Panc1 (cell line): ENCODE measurements at regions not wholly inside any gene's neighbourhood (a gene's known extent, or its start where the extent isn't known, plus 50 kb on each side); places are given as distances from the start of the nearest gene placed in this dataset.

Source experiments
- ATAC-seq: fragments of 200-7000 bp; cut with Tn5 transposase; 2 replicates; pipeline ENCODE4 v1.9.1; 2020; ENCODE audit warnings: mild to moderate bottlenecking, moderate library complexity
- BruUV-seq: library from RNA; stranded (reverse); fragments of 400-500 nt; replicated peaks from 2 replicates; lab custom pipeline; 2021; lab: Mats Ljungman, UMichigan
- CTCF ChIA-PET: fragments of 300-600 bp; sonication (Branson Sonifier 250); formaldehyde crosslinking; loops from one replicate; lab custom pipeline; 2022; ENCODE audit warnings: antibody characterized with exemption; lab: Charles Lee
- POLR2A ChIA-PET: fragments of 300-600 bp; sonication (Branson Sonifier 250); formaldehyde crosslinking; loops from one replicate; lab custom pipeline; 2022; ENCODE audit warnings: antibody characterized with exemption; lab: Charles Lee
- DNase-seq: peaks from one replicate; pipeline ENCODE4 v3.0.0-alpha.2; 2010; ENCODE audit warnings: low read depth, low spot score
- H3K27ac ChIP-seq: 2 replicates; pipeline ENCODE4 v1.5.1; 2011; ENCODE audit warnings: mild to moderate bottlenecking, low read length, inconsistent platforms
- H3K27me3 ChIP-seq: fragments of 200-500 bp; sonication (Bioruptor generic); 2 replicates; pipeline ENCODE4 v1.6.0; 2014; ENCODE audit warnings: low read length, inconsistent platforms; ENCODE audit not compliant: control insufficient read depth, insufficient read depth
- H3K36me3 ChIP-seq: fragments of 200-500 bp; sonication (Bioruptor generic); 2 replicates; pipeline ENCODE4 v1.5.1; 2014; ENCODE audit warnings: inconsistent platforms, mild to moderate bottlenecking, low read length, moderate library complexity; ENCODE audit not compliant: control insufficient read depth, insufficient read depth
- H3K4me1 ChIP-seq: 2 replicates; pipeline ENCODE4 v1.5.1; 2011; ENCODE audit warnings: inconsistent platforms, mild to moderate bottlenecking, low read length, moderate library complexity; ENCODE audit not compliant: control insufficient read depth, insufficient read depth
- H3K4me3 ChIP-seq, 2 experiments: 2 replicates each; pipeline ENCODE4 v1.5.1; 2011 to 2012; ENCODE audit warnings: low read depth in 2 of 2, low read length in 2 of 2, mild to moderate bottlenecking in 2 of 2, inconsistent platforms in 1 of 2, moderate library complexity in 1 of 2
- H3K9me3 ChIP-seq: fragments of 200-500 bp; sonication (Bioruptor generic); 2 replicates; pipeline ENCODE4 v1.5.1; 2014; ENCODE audit warnings: low read depth, mild to moderate bottlenecking, inconsistent platforms, low read length, moderate library complexity; ENCODE audit not compliant: control insufficient read depth, insufficient read depth
- CTCF ChIP-seq: fragments of 450-650 bp; IDR thresholded peaks from 2 replicates; pipeline ENCODE4 v1.5.1; 2017; ENCODE audit warnings: mild to moderate bottlenecking
- POLR2AphosphoS5 ChIP-seq: IDR thresholded peaks from 2 replicates; pipeline ENCODE4 v1.6.1; 2012; ENCODE audit warnings: mild to moderate bottlenecking, low read depth, low read length, moderate library complexity
- REST ChIP-seq, 2 experiments: IDR thresholded peaks; 2 replicates each; pipeline ENCODE4 v1.6.1; 2011 to 2012; ENCODE audit warnings: low read depth in 2 of 2, control low read depth in 1 of 2, low read length in 1 of 2, mild to moderate bottlenecking in 1 of 2, moderate library complexity in 1 of 2; ENCODE audit not compliant: insufficient read depth in 1 of 2
- SIN3A ChIP-seq: IDR thresholded peaks from 2 replicates; pipeline ENCODE4 v1.6.1; 2012; ENCODE audit warnings: low read depth, mild to moderate bottlenecking, low read length, moderate library complexity, borderline replicate concordance; ENCODE audit not compliant: insufficient read depth
- TCF7L2 ChIP-seq: IDR thresholded peaks from 2 replicates; pipeline ENCODE4 v1.6.1; 2011; ENCODE audit warnings: mild to moderate bottlenecking, low read depth, low read length, inconsistent platforms
- in situ Hi-C: cut with HindIII; loops from 2 replicates; pipeline ENCODE4 v1.10.0; 2016; ENCODE audit warnings: low sequenced_read_pairs, low pct_unique_long_range_greater_than_20kb
- intact Hi-C: fragments of 100-400 bp; cut with micrococcal nuclease; formaldehyde crosslinking; loops from one replicate; pipeline ENCODE4 v1.10.0; 2022; ENCODE audit not compliant: unreplicated experiment

- H3K27me3 ChIP-seq, result no peaks in the 10 kb centered on the region
- no peak for ATAC-seq
- POLR2A ChIA-PET, result no interaction called here
- in situ Hi-C loops (no loop called here), intact Hi-C loops (no loop called here)
- DNase-seq, result no peak
- CTCF ChIA-PET, result no interaction called here
- H3K36me3 ChIP-seq, result no peaks in the 10 kb centered on the region
- no peaks in the 10 kb centered on the region for H3K9me3 ChIP-seq
- H3K27ac ChIP-seq, result no peak overlapping the region
- no TSS peak for BruUV-seq
- H3K4me3 ChIP-seq, result no peak overlapping the region
- H3K4me1 ChIP-seq, result no peaks in the 10 kb centered on the region
- TF ChIP-seq REST (IDR thresholded peaks at IDR 0.05; ENCODE audit: insufficient read depth in 1 of 2, low read depth in 2 of 2, low read length in 1 of 2) (no peak), TCF7L2 (no peak), CTCF (no peak), SIN3A (no peak), POLR2AphosphoS5 (no peak)
Observed at GRCh38 chr5:164300295-164300694, 794.9 kb downstream of the MAT2B start.

GRCh38 chr5:164301136-164301535 is 795.7 kb downstream of the MAT2B start:
- POLR2A ChIA-PET, result no interaction called here
- ATAC-seq, result no peak
- CTCF ChIA-PET, result no interaction called here

More at GRCh38 chr5:164301136-164301535, 795.7 kb downstream of the MAT2B start:
- in situ Hi-C loops (no loop called here), intact Hi-C loops (no loop called here)
- Histone ChIP-seq H3K27ac (no peak overlapping the region), H3K4me3 (no peak overlapping the region), H3K9me3 (no peaks in the 10 kb centered on the region), H3K36me3 (no peaks in the 10 kb centered on the region), H3K27me3 (no peaks in the 10 kb centered on the region), H3K4me1 (no peaks in the 10 kb centered on the region)
- DNase-seq, result no peak
- TF ChIP-seq TCF7L2 (no peak), POLR2AphosphoS5 (no peak), CTCF (no peak), SIN3A (no peak), REST (IDR thresholded peaks at IDR 0.05; ENCODE audit: insufficient read depth in 1 of 2, low read depth in 2 of 2, low read length in 1 of 2) (no peak)
- BruUV-seq, result no TSS peak
